Daoy (cell line): ENCODE measurements at regions not wholly inside any gene's neighbourhood (a gene's known extent, or its start where the extent isn't known, plus 50 kb on each side); places are given as distances from the start of the nearest gene placed in this dataset.
"Not testable (repeated sequence)": the region's sequence is repeated elsewhere in the genome, so short reads cannot be mapped to it uniquely, and the experiment has no call there.

Experiments used
- DNase-seq: peaks from one replicate; pipeline ENCODE4 v3.0.0-alpha.2; 2015; ENCODE audit warnings: low read depth

- no peak for DNase-seq
These were observed 120.4 kb upstream of the KYNU start for GRCh38 chr2:142757111-142757510.

- DNase-seq: no peak
These were observed 121.0 kb upstream of the KYNU start for GRCh38 chr2:142756430-142756829.

GRCh38 chr2:142755191-142755590, 122.3 kb upstream of the KYNU start:
- no peak for DNase-seq

GRCh38 chr2:142754182-142754581, 123.3 kb upstream of the KYNU start:
- no peak for DNase-seq

- no peak for DNase-seq
These were observed 126.6 kb upstream of the KYNU start for GRCh38 chr2:142750858-142751257.

- no peak for DNase-seq
These were observed 128.8 kb upstream of the KYNU start for GRCh38 chr2:142748559-142749099.

- no peak for DNase-seq
These were observed 131.8 kb upstream of the KYNU start for GRCh38 chr2:142745691-142746090.

GRCh38 chr2:142742371-142743214, 134.9 kb upstream of the KYNU start:
- peak; percentile 9 for DNase-seq

- DNase-seq: no peak
These were observed 135.6 kb upstream of the KYNU start for GRCh38 chr2:142741764-142742269.

DNA sequence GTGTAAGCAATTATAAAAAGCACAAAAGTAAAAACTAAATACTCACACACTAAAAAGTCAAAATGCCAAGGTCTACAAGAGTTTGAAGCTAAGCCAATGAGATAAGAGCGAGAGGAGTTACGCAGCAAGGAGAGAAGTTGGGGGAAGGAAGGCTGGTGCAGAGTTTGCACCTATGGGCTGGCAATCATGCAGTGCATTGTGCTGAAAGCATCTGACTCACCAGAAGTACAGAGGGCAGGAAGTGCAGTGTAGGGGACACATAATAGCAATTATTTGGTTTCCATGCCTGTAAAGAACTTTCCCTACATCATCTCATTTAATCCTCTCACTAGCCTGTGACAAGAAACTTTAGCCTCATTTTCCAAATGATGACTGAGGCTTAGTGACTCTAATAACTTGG, 142.7 kb upstream of the KYNU start:
- peak; percentile 2 for DNase-seq

DNA sequence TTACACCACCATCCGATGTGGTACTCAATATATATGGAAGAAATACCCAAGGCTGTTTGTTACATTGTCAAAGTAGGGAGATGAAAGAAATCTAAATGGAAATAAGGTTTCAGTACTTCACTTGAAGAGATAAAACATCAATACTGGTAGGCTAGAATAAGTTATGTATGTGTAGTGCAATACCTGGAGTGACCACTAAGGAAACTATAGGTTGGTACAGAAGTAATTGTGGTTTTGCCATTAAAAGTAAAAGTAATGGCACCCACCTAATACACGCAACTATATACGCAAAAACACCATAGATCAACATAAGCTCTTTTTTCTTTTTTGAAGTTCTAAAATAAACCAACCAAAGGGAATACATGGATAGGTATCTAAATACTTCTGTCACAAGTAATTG, 143.2 kb upstream of the KYNU start:
- no peak for DNase-seq

- DNase-seq: not testable (repeated sequence)
These were observed 147.7 kb upstream of the KYNU start for GRCh38 chr2:142729814-142730213.

- DNase-seq: not testable (repeated sequence)
These were observed 149.5 kb upstream of the KYNU start for GRCh38 chr2:142727821-142728478.

GRCh38 chr2:142725386-142725785, 152.1 kb upstream of the KYNU start:
- no peak for DNase-seq

DNA sequence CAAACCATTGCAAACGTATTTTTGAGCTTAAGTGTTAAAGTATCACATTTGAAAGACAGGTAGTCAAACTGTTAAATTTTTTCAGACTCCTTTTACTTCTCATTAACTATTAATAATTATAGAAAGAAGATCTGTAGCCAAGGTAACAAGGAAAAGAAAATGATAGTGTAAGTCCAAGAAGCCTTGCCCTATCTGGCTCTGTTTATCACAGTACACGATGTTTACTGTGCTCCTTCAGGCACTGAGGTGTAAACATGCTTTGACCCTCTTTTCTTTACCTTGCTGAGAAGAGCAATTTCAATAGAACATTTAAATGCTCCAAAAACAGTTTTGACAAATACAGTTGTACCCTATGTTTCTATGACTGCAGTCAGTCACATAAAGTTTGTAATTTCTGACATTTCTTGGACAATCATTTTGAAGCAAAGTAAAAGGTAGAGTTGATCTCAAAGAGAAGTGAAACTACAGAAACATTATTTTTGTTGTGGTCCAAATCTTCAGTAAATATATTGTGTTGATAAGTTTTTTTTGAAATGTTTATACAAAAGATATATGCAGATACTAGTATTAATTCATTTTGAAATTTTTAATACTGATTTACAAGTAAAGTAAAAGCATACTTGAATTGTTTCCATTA, 152.6 kb upstream of the KYNU start:
- DNase-seq: no peak

DNA sequence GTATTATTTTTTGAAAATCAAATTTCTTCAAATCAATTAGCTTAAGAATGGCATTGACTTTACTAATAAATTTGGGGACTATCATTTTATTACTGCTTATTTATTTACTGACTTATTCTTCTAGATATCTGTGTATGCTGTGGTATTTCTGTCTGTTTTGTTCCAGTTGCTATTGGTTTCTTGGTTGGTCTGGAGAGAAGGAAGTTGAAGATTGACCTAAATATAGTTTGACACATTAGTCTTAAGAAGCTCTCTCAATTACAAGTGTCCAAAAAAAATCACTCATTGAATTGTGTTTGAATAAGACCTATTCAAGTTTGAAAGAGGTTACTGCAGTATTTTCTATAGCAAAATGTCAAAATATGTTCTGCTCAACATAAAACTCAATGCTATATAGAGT, 153.3 kb upstream of the KYNU start:
- DNase-seq: no peak

- no peak for DNase-seq
These were observed 154.2 kb upstream of the KYNU start for GRCh38 chr2:142723236-142723635.

DNA sequence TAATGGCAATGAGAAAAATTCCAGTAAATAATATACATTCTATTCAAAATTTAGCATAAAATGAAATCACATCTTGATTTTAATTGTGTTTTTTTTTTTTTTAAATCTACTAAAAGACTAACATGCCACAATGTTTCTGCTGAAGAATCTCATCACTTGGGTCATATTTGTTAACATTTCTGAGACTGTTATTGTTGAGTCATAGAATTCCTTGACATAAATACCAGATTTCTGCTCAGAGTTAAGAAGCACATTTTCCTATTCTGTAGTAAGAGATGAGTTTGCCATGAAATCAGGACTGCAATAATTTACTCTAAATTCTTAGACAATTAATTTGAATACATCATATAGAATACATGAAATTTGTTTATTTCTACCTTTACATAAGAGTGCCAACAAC, 154.9 kb upstream of the KYNU start:
- no peak for DNase-seq

GRCh38 chr2:142722086-142722485, 155.4 kb upstream of the KYNU start:
- no peak for DNase-seq

GRCh38 chr2:142721015-142721414, 156.4 kb upstream of the KYNU start:
- no peak for DNase-seq

- no peak for DNase-seq
These were observed 158.8 kb upstream of the KYNU start for GRCh38 chr2:142718576-142719155.
